Activated CD8-positive, alpha-beta T cell treated with anti-CD3 and anti-CD28 coated beads for 36 hours (primary cell): ENCODE measurements at regions not wholly inside any gene's neighbourhood (a gene's known extent, or its start where the extent isn't known, plus 50 kb on each side); places are given as distances from the start of the nearest gene placed in this dataset.

ENCODE experiments used
- ATAC-seq: fragments of 200-7000 bp; cut with Tn5 transposase; one replicate; pipeline ENCODE4 v1.10.0; 2021; ENCODE audit warnings: mild to moderate bottlenecking, moderate library complexity
- CTCF ChIA-PET: fragments of 350-600 bp; sonication (Branson Sonifier 250); formaldehyde crosslinking; loops from one replicate; lab custom pipeline; 2021; ENCODE audit warnings: antibody characterized with exemption; lab: Charles Lee
- POLR2A ChIA-PET: fragments of 350-600 bp; sonication (Branson Sonifier 250); formaldehyde crosslinking; loops from one replicate; lab custom pipeline; 2021; ENCODE audit warnings: antibody characterized with exemption; lab: Charles Lee
- DNase-seq: peaks from one replicate; pipeline ENCODE4 v3.0.0-alpha.2; 2020
- H3K27ac Mint-ChIP-seq: one replicate; pipeline ENCODE4 v1.8.0; 2021; ENCODE audit warnings: mild to moderate bottlenecking, mixed read lengths
- H3K27me3 Mint-ChIP-seq: one replicate; pipeline ENCODE4 v1.8.0; 2021; ENCODE audit warnings: mixed read lengths
- H3K36me3 Mint-ChIP-seq: one replicate; pipeline ENCODE4 v1.8.0; 2021; ENCODE audit warnings: low read depth, mixed read lengths
- H3K4me1 Mint-ChIP-seq: one replicate; pipeline ENCODE4 v1.8.0; 2021; ENCODE audit warnings: low read depth, mixed read lengths
- H3K4me3 Mint-ChIP-seq: one replicate; pipeline ENCODE4 v1.8.0; 2021; ENCODE audit warnings: mild to moderate bottlenecking, moderate library complexity, mixed read lengths
- H3K9me3 Mint-ChIP-seq: one replicate; pipeline ENCODE4 v1.8.0; 2021; ENCODE audit warnings: mixed read lengths
- intact Hi-C: fragments of 100-400 bp; cut with micrococcal nuclease; formaldehyde crosslinking; loops from one replicate; pipeline ENCODE4 v1.10.0; 2022
- TF ChIP-seq, protein P1 (sequence below): fragments of 200-600 bp; IDR thresholded peaks from one replicate; pipeline ENCODE4 v1.8.0; 2022; ENCODE audit warnings: antibody characterized with exemption, mild to moderate bottlenecking

DNA sequence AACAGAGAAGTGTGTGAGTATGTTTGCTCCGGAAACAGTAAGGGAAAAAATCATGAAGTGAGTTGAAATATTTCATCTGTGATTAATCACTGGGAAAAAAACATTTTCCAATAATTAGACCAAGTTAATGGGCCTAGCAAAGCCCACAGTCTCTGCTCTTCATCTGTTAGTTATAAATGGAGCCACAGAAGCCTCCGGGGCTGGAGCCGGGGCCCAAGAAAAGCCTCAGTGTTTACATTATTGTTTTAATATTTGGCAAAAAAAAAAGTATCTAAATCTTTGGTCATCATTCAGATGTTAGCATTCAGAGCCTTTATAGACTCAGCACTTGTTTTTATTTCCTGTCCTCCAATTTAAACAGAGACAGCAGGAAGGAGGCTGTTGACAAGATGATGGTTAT, 115.0 kb downstream of the UBE2U start:
- DNase-seq, result no peak
- POLR2A ChIA-PET, result no interaction called here

DNA sequence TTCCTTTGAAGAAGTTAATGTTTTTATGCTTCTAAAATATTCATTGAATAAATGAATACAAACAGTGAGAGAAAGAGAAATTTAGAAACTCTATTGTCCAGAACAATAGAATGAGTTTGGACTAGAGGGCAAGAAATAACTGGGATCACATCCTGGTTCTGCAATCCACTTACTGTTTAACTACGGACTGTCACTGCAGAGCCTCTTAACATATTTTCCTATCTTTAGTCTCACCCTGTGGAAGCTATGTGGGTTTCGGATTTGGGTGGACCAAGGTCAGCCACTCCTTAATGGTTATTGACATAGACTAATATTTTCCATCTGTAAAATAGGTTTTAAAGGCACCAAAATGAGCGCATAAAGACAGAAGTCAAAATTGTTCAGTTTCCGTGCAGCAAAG, 116.6 kb downstream of the UBE2U start:
- ATAC-seq (no peak), DNase-seq (no peak)
- Mint-ChIP-seq H3K27ac (no peak overlapping the region), H3K36me3 (no peaks in the 10 kb centered on the region), H3K27me3 (peaks cover 1% of the 10 kb centered on the region), H3K4me3 (no peak overlapping the region), H3K9me3 (no peaks in the 10 kb centered on the region), H3K4me1 (no peaks in the 10 kb centered on the region)
- ChIA-PET CTCF (interaction anchor here (0.9 kb wide), 1 partner anchor 9 kb away, joined by 3 read pairs; no protein-coding TSS in a partner anchor), POLR2A (no interaction called here)
- intact Hi-C loops, result no loop called here
- TF ChIP-seq, protein P1, sequence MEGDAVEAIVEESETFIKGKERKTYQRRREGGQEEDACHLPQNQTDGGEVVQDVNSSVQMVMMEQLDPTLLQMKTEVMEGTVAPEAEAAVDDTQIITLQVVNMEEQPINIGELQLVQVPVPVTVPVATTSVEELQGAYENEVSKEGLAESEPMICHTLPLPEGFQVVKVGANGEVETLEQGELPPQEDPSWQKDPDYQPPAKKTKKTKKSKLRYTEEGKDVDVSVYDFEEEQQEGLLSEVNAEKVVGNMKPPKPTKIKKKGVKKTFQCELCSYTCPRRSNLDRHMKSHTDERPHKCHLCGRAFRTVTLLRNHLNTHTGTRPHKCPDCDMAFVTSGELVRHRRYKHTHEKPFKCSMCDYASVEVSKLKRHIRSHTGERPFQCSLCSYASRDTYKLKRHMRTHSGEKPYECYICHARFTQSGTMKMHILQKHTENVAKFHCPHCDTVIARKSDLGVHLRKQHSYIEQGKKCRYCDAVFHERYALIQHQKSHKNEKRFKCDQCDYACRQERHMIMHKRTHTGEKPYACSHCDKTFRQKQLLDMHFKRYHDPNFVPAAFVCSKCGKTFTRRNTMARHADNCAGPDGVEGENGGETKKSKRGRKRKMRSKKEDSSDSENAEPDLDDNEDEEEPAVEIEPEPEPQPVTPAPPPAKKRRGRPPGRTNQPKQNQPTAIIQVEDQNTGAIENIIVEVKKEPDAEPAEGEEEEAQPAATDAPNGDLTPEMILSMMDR, result no peak

More for the DNA sequence above, 115.0 kb downstream of the UBE2U start:
- Mint-ChIP-seq H3K27me3 (no peaks in the 10 kb centered on the region), H3K36me3 (no peaks in the 10 kb centered on the region), H3K9me3 (no peaks in the 10 kb centered on the region), H3K27ac (no peak overlapping the region), H3K4me1 (no peaks in the 10 kb centered on the region), H3K4me3 (no peak overlapping the region)
- no peak for ATAC-seq
- TF ChIP-seq, protein P1, result no peak
- intact Hi-C loops, result no loop called here
- CTCF ChIA-PET, result no interaction called here

DNA sequence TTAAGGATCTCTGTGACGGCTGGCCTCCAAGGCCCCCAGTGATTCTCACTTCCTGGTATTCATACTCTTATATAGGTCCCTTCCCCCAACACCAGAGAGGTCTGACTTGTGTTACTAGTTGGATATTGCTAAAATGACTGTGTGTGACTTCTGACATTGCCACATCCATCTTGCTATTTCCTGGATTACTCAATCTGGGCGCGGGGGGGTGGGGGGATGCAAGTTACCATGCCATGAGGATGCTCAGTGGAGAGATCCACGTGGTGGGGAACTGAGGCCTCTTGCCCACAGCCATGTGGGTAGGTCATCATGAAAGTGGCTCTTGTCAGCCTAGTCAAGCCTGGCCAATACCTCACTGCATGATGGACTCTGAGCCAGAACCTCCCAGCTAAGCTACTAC, 117.0 kb downstream of the UBE2U start:
- ChIA-PET CTCF (interaction anchor here (0.9 kb wide), 1 partner anchor 9 kb away, joined by 3 read pairs; no protein-coding TSS in a partner anchor), POLR2A (no interaction called here)

DNA sequence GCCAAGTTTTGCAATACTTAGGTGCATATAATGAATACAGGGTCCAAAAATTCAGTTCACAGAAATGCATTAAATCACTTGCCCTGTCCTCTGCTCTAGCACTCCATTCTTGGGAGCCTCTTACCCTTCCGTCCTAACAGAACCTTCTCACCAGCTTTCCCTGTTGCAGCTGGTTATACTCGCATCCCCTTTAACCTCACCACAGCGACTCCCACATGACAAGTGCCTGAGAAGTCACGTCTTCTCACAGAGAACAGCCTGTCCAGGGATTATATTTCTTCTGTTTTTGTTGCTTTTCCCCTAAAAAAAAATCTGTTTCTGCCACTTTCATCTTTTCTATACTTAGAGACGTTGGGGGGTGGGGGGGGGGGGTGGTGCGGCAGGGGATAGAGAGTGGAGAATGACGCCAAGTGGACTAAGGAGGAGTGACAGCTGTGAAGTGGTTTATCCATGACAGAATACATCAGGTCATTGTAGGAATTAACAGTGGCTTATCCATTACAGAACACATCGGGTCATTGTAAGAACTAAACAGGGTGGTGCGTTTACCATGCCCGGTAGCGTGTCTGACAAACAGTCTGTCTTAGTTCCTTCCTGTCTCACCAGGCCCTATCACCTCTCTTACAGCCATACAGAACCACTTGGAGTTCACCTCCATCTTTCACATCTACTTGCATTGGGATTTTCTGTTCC, 117.6 kb downstream of the UBE2U start:
- intact Hi-C loops, result no loop called here
- no peaks in the 10 kb centered on the region for H3K9me3 Mint-ChIP-seq

More for the DNA sequence above, 117.0 kb downstream of the UBE2U start:
- H3K36me3 Mint-ChIP-seq, result no peaks in the 10 kb centered on the region
- ATAC-seq, result no peak
- TF ChIP-seq, protein P1, result no peak
- DNase-seq, result no peak
- H3K4me3 Mint-ChIP-seq, result no peak overlapping the region
- H3K27me3 Mint-ChIP-seq, result peaks cover 1% of the 10 kb centered on the region
- no peaks in the 10 kb centered on the region for H3K4me1 Mint-ChIP-seq
- intact Hi-C loops, result no loop called here
- no peaks in the 10 kb centered on the region for H3K9me3 Mint-ChIP-seq
- no peak overlapping the region for H3K27ac Mint-ChIP-seq

DNA sequence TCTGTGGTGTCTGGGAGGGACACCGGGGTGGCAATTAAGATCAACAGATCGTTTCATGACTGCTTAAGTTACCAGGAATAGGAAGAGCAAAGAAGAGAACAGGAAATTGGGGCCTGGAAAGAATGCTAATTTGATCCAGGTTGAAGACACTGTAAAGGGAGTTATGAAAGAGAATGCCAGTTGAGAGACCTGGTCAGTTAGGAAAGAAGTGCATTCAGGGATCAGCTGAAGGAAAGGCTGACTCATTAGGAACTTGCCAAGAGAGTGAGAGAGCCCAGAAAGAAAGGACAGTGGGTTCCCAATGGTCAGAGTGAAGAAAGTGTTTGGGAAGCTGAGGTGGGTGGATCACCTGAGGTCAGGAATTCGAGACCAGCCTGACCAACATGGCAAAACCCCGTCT, 119.6 kb downstream of the UBE2U start:
- Mint-ChIP-seq H3K27ac (no peak overlapping the region), H3K36me3 (no peaks in the 10 kb centered on the region), H3K27me3 (peaks cover 4% of the 10 kb centered on the region), H3K9me3 (no peaks in the 10 kb centered on the region), H3K4me1 (no peaks in the 10 kb centered on the region), H3K4me3 (no peak overlapping the region)
- TF ChIP-seq, protein P1, result no peak
- ChIA-PET CTCF (no interaction called here), POLR2A (no interaction called here)
- DNase-seq, result no peak
- intact Hi-C loops, result no loop called here
- no peak for ATAC-seq

More for the DNA sequence above, 117.6 kb downstream of the UBE2U start:
- Mint-ChIP-seq H3K36me3 (no peaks in the 10 kb centered on the region), H3K4me1 (no peaks in the 10 kb centered on the region), H3K4me3 (no peak overlapping the region), H3K27me3 (peaks cover 1% of the 10 kb centered on the region), H3K27ac (no peak overlapping the region)
- ATAC-seq (no peak), DNase-seq (no peak)
- TF ChIP-seq, protein P1, result no peak
- CTCF ChIA-PET, result no interaction called here
- POLR2A ChIA-PET, result no interaction called here
